Fibroblast of lung (primary cell): ENCODE measurements at regions not wholly inside any gene's neighbourhood (a gene's known extent, or its start where the extent isn't known, plus 50 kb on each side); places are given as distances from the start of the nearest gene placed in this dataset.

Source experiments
- DNase-seq, 2 donors: peaks; one replicate each; pipeline versions ENCODE4 v3.0.0 to v3.0.0-alpha.2; 2010; ENCODE audit warnings: low read depth in 2 of 2
- H2AFZ ChIP-seq: 2 replicates; pipeline ENCODE4 v1.5.1; 2012; ENCODE audit warnings: low read length, control low read depth, inconsistent platforms
- H3K27ac ChIP-seq: 2 replicates; pipeline ENCODE4 v1.5.1; 2011; ENCODE audit warnings: low read length, control low read depth; ENCODE audit not compliant: insufficient read depth
- H3K27me3 ChIP-seq: 2 replicates; pipeline ENCODE4 v1.5.1; 2011; ENCODE audit warnings: mild to moderate bottlenecking, low read length; ENCODE audit not compliant: control insufficient read depth, insufficient read depth
- H3K36me3 ChIP-seq: 2 replicates; pipeline ENCODE4 v1.5.1; 2011; ENCODE audit warnings: low read length; ENCODE audit not compliant: control insufficient read depth, insufficient read depth
- H3K4me1 ChIP-seq: 2 replicates; pipeline ENCODE4 v1.5.1; 2011; ENCODE audit warnings: low read length; ENCODE audit not compliant: control insufficient read depth, insufficient read depth; ENCODE audit errors: extremely low read depth
- H3K4me2 ChIP-seq: 2 replicates; pipeline ENCODE4 v1.5.1; 2011; ENCODE audit warnings: low read length, control low read depth; ENCODE audit not compliant: insufficient read depth; ENCODE audit errors: extremely low read depth
- H3K4me3 ChIP-seq, 4 experiments: fragments of 200-600 bp in 1 of 4; sonication (generic) in 1 of 4; replicated peaks in 1 of 4; 2 replicates each; pipeline ENCODE4 v1.5.1; 2011 to 2016; ENCODE audit warnings: low read length in 4 of 4, low read depth in 3 of 4, mild to moderate bottlenecking in 3 of 4, control low read depth in 2 of 4, inconsistent platforms in 1 of 4, mixed read lengths in 1 of 4; ENCODE audit not compliant: insufficient read depth in 1 of 4; ENCODE audit errors: control extremely low read depth in 1 of 4
- H3K79me2 ChIP-seq: 2 replicates; pipeline ENCODE4 v1.5.1; 2012; ENCODE audit warnings: mild to moderate bottlenecking, low read length, inconsistent platforms; ENCODE audit not compliant: control insufficient read depth, insufficient read depth
- H3K9ac ChIP-seq: 2 replicates; pipeline ENCODE4 v1.5.1; 2011; ENCODE audit warnings: mild to moderate bottlenecking, low read length, control low read depth; ENCODE audit not compliant: insufficient read depth
- H3K9me3 ChIP-seq: 2 replicates; pipeline ENCODE4 v1.5.1; 2012; ENCODE audit warnings: low read depth, low read length; ENCODE audit not compliant: control insufficient read depth, insufficient read depth
- H4K20me1 ChIP-seq: 2 replicates; pipeline ENCODE4 v1.5.1; 2011; ENCODE audit warnings: low read length; ENCODE audit not compliant: control insufficient read depth, insufficient read depth; ENCODE audit errors: extremely low read depth
- CTCF ChIP-seq, 2 donors: IDR thresholded peaks in 1 of 2; conservative IDR thresholded peaks in 1 of 2; 1 replicate in 1 of 2; 2 replicates in 1 of 2; pipeline ENCODE4 v1.5.1; 2011 to 2012; ENCODE audit warnings: low read length in 2 of 2, control low read depth in 1 of 2, inconsistent platforms in 1 of 2, low read depth in 1 of 2, mild to moderate bottlenecking in 1 of 2
- EZH2 ChIP-seq: IDR thresholded peaks from 2 replicates; pipeline ENCODE4 v1.5.1; 2012; ENCODE audit warnings: low read length, control low read depth, mild to moderate bottlenecking; ENCODE audit errors: missing control alignments

DNA sequence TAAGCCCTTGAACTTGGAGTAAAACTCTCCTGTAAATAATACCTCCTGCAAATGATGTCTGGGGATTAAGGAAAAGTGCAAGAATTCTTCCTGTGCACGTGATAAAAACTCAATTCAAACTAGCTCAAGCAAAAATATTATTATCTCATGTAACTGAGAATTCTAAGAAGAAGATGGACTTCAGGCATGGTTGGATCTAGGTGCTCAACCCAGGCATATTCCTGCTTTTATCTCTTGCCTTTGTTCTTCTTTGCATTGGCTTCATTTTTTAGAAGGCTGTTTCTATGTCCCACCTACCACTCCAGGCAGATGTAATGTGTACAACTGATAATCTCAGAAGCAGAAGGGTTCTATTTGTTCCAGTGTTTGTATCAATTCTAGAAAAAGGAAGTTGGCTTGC is 95.8 kb downstream of the DACT2 start:
- Histone ChIP-seq H3K9ac (no peak overlapping the region), H3K36me3 (no peaks in the 10 kb centered on the region)

GRCh38 chr6:168223150-168223549 is 96.4 kb downstream of the DACT2 start:
- no peak for DNase-seq
- H3K79me2 ChIP-seq: no peaks in the 10 kb centered on the region
- H4K20me1 ChIP-seq: no peaks in the 10 kb centered on the region
- H3K27me3 ChIP-seq: no peaks in the 10 kb centered on the region
- H3K36me3 ChIP-seq: no peaks in the 10 kb centered on the region
- H3K4me2 ChIP-seq: no peak overlapping the region
- TF ChIP-seq CTCF (conservative IDR thresholded peaks at IDR 0.05 in 1 of 2, IDR thresholded peaks at IDR 0.05 in 1 of 2; ENCODE audit: low read depth in 1 of 2, low read length in 2 of 2) (no peak), EZH2 (no peak)
- no peak overlapping the region for H2AFZ ChIP-seq
- no peak overlapping the region for H3K27ac ChIP-seq
- H3K9me3 ChIP-seq: no peaks in the 10 kb centered on the region
- no peak overlapping the region for H3K9ac ChIP-seq
- H3K4me1 ChIP-seq: no peaks in the 10 kb centered on the region
- no peak overlapping the region for H3K4me3 ChIP-seq

More for the DNA sequence above, 95.8 kb downstream of the DACT2 start:
- TF ChIP-seq EZH2 (no peak), CTCF (conservative IDR thresholded peaks at IDR 0.05 in 1 of 2, IDR thresholded peaks at IDR 0.05 in 1 of 2; ENCODE audit: low read depth in 1 of 2, low read length in 2 of 2) (no peak)
- H2AFZ ChIP-seq: no peak overlapping the region
- H3K4me3 ChIP-seq: no peak overlapping the region
- no peaks in the 10 kb centered on the region for H3K27me3 ChIP-seq
- H4K20me1 ChIP-seq: no peaks in the 10 kb centered on the region
- no peak overlapping the region for H3K27ac ChIP-seq
- H3K79me2 ChIP-seq: no peaks in the 10 kb centered on the region
- H3K9me3 ChIP-seq: no peaks in the 10 kb centered on the region
- no peaks in the 10 kb centered on the region for H3K4me1 ChIP-seq
- no peak for DNase-seq
- H3K4me2 ChIP-seq: no peak overlapping the region

DNA sequence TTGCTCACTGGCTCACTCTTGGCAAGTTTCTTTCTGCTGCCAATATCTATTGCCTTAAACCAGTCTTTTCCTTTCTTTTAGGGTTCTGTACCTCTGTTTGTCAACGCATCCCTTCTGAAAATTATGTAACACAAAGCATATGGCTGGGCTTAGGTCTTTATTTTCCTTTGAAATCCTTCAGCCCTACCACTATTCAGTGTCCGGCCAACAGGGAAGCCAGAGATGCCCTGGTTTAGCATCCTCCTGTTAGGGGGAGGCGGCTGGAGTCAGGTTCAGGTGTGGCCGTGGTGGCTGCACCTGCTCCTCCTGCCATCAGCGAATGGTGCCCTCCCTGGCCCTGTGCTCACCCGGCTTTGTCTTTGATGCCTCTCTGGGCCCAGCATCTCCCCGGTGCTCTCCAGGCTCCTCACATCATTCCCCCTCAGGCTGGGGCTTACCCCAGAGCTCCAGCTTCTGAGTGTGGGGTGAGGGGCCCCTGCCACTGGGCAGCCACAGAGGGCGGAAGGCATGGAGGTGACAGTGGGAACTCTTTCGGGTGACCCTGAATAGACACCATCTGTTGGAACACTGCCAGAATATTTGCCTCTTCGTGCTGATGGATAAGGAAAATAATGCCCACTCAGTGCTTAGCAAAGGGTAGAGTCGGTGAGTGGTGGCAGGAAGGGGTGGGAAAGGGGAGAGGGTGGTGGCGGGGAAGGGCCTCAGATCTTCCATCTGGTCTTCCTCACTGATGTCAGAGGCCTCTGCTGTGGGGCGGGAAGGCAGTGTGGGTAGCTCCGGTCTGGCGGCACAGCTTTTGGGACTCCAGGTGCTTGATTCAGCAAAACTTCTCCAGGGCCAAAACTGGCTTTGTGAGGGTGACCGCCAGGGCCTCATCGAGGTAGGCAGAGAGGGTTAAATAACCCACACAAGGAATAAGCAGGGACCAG is 97.2 kb downstream of the DACT2 start:
- no peaks in the 10 kb centered on the region for H4K20me1 ChIP-seq
- H2AFZ ChIP-seq: no peak overlapping the region
- no peak overlapping the region for H3K9ac ChIP-seq
- H3K4me1 ChIP-seq: no peaks in the 10 kb centered on the region
- DNase-seq: no peak
- no peak overlapping the region for H3K27ac ChIP-seq
- no peaks in the 10 kb centered on the region for H3K9me3 ChIP-seq
- H3K36me3 ChIP-seq: no peaks in the 10 kb centered on the region
- H3K27me3 ChIP-seq: no peaks in the 10 kb centered on the region
- no peak overlapping the region for H3K4me2 ChIP-seq
- no peak for TF ChIP-seq EZH2
- no peak for TF ChIP-seq CTCF (conservative IDR thresholded peaks at IDR 0.05 in 1 of 2, IDR thresholded peaks at IDR 0.05 in 1 of 2; ENCODE audit: low read depth in 1 of 2, low read length in 2 of 2)
- H3K4me3 ChIP-seq: no peak overlapping the region
- no peaks in the 10 kb centered on the region for H3K79me2 ChIP-seq
